MCF 10A (cell line): ENCODE measurements at regions not wholly inside any gene's neighbourhood (a gene's known extent, or its start where the extent isn't known, plus 50 kb on each side); places are given as distances from the start of the nearest gene placed in this dataset.

ENCODE experiments used
- BruUV-seq: library from RNA; stranded (reverse); fragments of 400-500 nt; replicated peaks from 2 replicates; lab custom pipeline; 2021; lab: Mats Ljungman, UMichigan
- CTCF ChIA-PET: fragments of 300-600 bp; sonication (Branson Sonifier 250); formaldehyde crosslinking; extraction: SDS; loops from one replicate; lab custom pipeline; 2021; ENCODE audit warnings: antibody characterized with exemption, inconsistent platforms; lab: Yijun Ruan, JAX
- POLR2A ChIA-PET: fragments of 300-600, 350-650 bp; sonication (Branson Sonifier 250); formaldehyde crosslinking; extraction: SDS; loops from one replicate; lab custom pipeline; 2020; ENCODE audit warnings: antibody characterized with exemption, inconsistent platforms; lab: Yijun Ruan, JAX
- DNase-seq: peaks from one replicate; pipeline ENCODE4 v3.0.0-alpha.2; 2018; ENCODE audit not compliant: unreplicated experiment
- H3K27ac Mint-ChIP-seq: one replicate; pipeline ENCODE4 v1.8.0; 2022; ENCODE audit warnings: mild to moderate bottlenecking, low read depth, mixed read lengths; ENCODE audit not compliant: unreplicated experiment
- H3K27me3 Mint-ChIP-seq: one replicate; pipeline ENCODE4 v1.8.0; 2022; ENCODE audit warnings: mixed read lengths; ENCODE audit not compliant: insufficient read depth, unreplicated experiment
- H3K36me3 Mint-ChIP-seq: one replicate; pipeline ENCODE4 v1.8.0; 2022; ENCODE audit warnings: mild to moderate bottlenecking, moderate library complexity, mixed read lengths; ENCODE audit not compliant: insufficient read depth, unreplicated experiment
- H3K4me1 Mint-ChIP-seq: one replicate; pipeline ENCODE4 v1.8.0; 2022; ENCODE audit warnings: mixed read lengths; ENCODE audit not compliant: insufficient read depth, unreplicated experiment
- H3K4me3 Mint-ChIP-seq: one replicate; pipeline ENCODE4 v1.8.0; 2022; ENCODE audit warnings: mild to moderate bottlenecking, moderate library complexity, mixed read lengths; ENCODE audit not compliant: unreplicated experiment
- H3K9me3 Mint-ChIP-seq: one replicate; pipeline ENCODE4 v1.8.0; 2022; ENCODE audit warnings: mixed read lengths; ENCODE audit not compliant: unreplicated experiment
- intact Hi-C: fragments of 100-400 bp; cut with micrococcal nuclease; formaldehyde crosslinking; loops from 2 replicates; pipeline ENCODE4 v1.14.1; 2022
- TF ChIP-seq, protein P1 (sequence below): fragments of 200-600 bp; IDR thresholded peaks from one replicate; pipeline ENCODE4 v1.8.0; 2022; ENCODE audit warnings: antibody characterized with exemption, mild to moderate bottlenecking; ENCODE audit not compliant: unreplicated experiment

GRCh38 chr12:39095636-39096330 lies 190.4 kb upstream of the CPNE8 start:
- TF ChIP-seq, protein P1, sequence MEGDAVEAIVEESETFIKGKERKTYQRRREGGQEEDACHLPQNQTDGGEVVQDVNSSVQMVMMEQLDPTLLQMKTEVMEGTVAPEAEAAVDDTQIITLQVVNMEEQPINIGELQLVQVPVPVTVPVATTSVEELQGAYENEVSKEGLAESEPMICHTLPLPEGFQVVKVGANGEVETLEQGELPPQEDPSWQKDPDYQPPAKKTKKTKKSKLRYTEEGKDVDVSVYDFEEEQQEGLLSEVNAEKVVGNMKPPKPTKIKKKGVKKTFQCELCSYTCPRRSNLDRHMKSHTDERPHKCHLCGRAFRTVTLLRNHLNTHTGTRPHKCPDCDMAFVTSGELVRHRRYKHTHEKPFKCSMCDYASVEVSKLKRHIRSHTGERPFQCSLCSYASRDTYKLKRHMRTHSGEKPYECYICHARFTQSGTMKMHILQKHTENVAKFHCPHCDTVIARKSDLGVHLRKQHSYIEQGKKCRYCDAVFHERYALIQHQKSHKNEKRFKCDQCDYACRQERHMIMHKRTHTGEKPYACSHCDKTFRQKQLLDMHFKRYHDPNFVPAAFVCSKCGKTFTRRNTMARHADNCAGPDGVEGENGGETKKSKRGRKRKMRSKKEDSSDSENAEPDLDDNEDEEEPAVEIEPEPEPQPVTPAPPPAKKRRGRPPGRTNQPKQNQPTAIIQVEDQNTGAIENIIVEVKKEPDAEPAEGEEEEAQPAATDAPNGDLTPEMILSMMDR = no peak
- H3K27ac Mint-ChIP-seq = no peak overlapping the region
- DNase-seq = peak; percentile 11
- CTCF ChIA-PET = interaction anchor here (0.6 to 1.7 kb wide), 5 partner anchors 12 to 395 kb away, joined by 3 to 8 read pairs (median 4); no protein-coding TSS in a partner anchor
- intact Hi-C loops = no loop called here
- no peaks in the 10 kb centered on the region for H3K4me1 Mint-ChIP-seq
- no TSS peak for BruUV-seq
- POLR2A ChIA-PET = no interaction called here
- H3K9me3 Mint-ChIP-seq = no peaks in the 10 kb centered on the region
- no peaks in the 10 kb centered on the region for H3K36me3 Mint-ChIP-seq
- no peak overlapping the region for H3K4me3 Mint-ChIP-seq
- no peaks in the 10 kb centered on the region for H3K27me3 Mint-ChIP-seq

- intact Hi-C loops = no loop called here
- Mint-ChIP-seq H3K27me3 (no peaks in the 10 kb centered on the region), H3K36me3 (no peaks in the 10 kb centered on the region), H3K27ac (no peak overlapping the region), H3K4me3 (no peak overlapping the region), H3K4me1 (no peaks in the 10 kb centered on the region), H3K9me3 (no peaks in the 10 kb centered on the region)
- BruUV-seq = no TSS peak
- no peak for DNase-seq
- TF ChIP-seq, protein P1 = no peak
- POLR2A ChIA-PET = interaction anchor here (0.7 kb wide), 2 partner anchors 51 to 177 kb away, joined by 3 to 4 read pairs; no protein-coding TSS in a partner anchor
- CTCF ChIA-PET = interaction anchor here (0.6 to 1.0 kb wide), 2 partner anchors 21 to 236 kb away, joined by 3 to 5 read pairs; no protein-coding TSS in a partner anchor
These were observed 176.5 kb upstream of the CPNE8 start for GRCh38 chr12:39081910-39082309.

- BruUV-seq = no TSS peak
- Mint-ChIP-seq H3K27ac (no peak overlapping the region), H3K36me3 (no peaks in the 10 kb centered on the region), H3K27me3 (no peaks in the 10 kb centered on the region), H3K4me3 (no peak overlapping the region), H3K4me1 (no peaks in the 10 kb centered on the region), H3K9me3 (no peaks in the 10 kb centered on the region)
- intact Hi-C loops = loop anchor here (10.0 kb wide), 1 partner anchor 72 kb away; no protein-coding TSS in a partner anchor
- ChIA-PET POLR2A (interaction anchor here (0.8 kb wide), 1 partner anchor 25 kb away, joined by 3 read pairs; no protein-coding TSS in a partner anchor), CTCF (interaction anchor here (0.6 to 0.7 kb wide), 2 partner anchors 170 to 1108 kb away, joined by 3 to 4 read pairs; no protein-coding TSS in a partner anchor)
- no peak for DNase-seq
- TF ChIP-seq, protein P1 = no peak
These were observed 171.8 kb upstream of the CPNE8 start for GRCh38 chr12:39077226-39077625.

GRCh38 chr12:39074063-39074462 lies 168.7 kb upstream of the CPNE8 start:
- POLR2A ChIA-PET = interaction anchor here (0.7 kb wide), 1 partner anchor 61 kb away, joined by 3 read pairs; no protein-coding TSS in a partner anchor

More at GRCh38 chr12:39074063-39074462, 168.7 kb upstream of the CPNE8 start:
- Mint-ChIP-seq H3K4me3 (no peak overlapping the region), H3K4me1 (peaks cover 12% of the 10 kb centered on the region), H3K36me3 (no peaks in the 10 kb centered on the region), H3K9me3 (no peaks in the 10 kb centered on the region), H3K27ac (no peak overlapping the region), H3K27me3 (no peaks in the 10 kb centered on the region)
- intact Hi-C loops = loop anchor here (10.0 kb wide), 1 partner anchor 69 kb away; no protein-coding TSS in a partner anchor
- CTCF ChIA-PET = interaction anchor here (0.6 to 1.3 kb wide), 4 partner anchors 29 to 199 kb away, joined by 3 to 8 read pairs (median 4); no protein-coding TSS in a partner anchor
- DNase-seq = no peak
- TF ChIP-seq, protein P1 = no peak
- BruUV-seq = no TSS peak
